Urothelium cell line (cell line): ENCODE measurements at regions not wholly inside any gene's neighbourhood (a gene's known extent, or its start where the extent isn't known, plus 50 kb on each side); places are given as distances from the start of the nearest gene placed in this dataset.
"Not testable (repeated sequence)": the region's sequence is repeated elsewhere in the genome, so short reads cannot be mapped to it uniquely, and the experiment has no call there.

ENCODE experiments used
- DNase-seq: peaks from one replicate; pipeline ENCODE4 v3.0.0; 2011; ENCODE audit warnings: low spot score, mixed read lengths
- FAIRE-seq: peaks from 2 replicates; lab custom pipeline; 2011; peaks lifted over from hg19 to GRCh38; lab: Jason Lieb, UNC

DNA sequence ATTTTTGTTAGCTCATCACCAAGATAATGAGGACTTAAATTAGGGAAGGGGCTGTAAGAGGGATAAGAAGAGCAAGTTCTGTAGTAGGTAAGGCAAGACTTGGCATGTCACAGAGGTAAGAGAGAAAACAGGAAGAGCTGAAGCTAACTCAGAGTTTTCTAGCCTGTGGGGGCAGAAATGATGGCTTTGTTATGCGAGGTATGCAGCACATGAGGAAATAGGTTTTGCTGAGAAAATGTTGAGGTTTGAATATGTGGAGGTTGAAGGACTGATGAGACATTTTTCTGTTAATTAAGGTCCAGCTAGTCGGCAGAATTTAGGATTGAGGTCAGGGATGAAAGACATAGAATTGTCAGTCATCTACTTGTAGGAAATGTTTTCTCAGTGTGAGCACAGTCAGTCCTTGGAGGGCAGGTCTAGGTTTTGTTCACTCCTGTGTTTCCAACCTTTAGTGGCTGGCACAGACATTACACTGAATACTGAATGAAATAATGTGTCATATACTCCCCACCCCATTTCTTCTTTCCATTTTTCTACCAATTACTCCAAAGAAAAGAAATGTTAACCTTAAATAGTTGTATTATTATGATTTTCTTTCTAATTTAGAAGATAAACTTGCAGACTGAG is 154.0 kb upstream of the AADAT start:
- DNase-seq: peak; percentile 12
- FAIRE-seq: no peak

GRCh38 chr4:170242471-170242870 is 152.7 kb upstream of the AADAT start:
- DNase-seq (no peak), FAIRE-seq (no peak)

- FAIRE-seq: no peak
- DNase-seq: no peak
Observed at GRCh38 chr4:170234800-170235199, 145.0 kb upstream of the AADAT start.

- DNase-seq (no peak), FAIRE-seq (no peak)
Observed at GRCh38 chr4:170231377-170231776, 141.6 kb upstream of the AADAT start.

DNA sequence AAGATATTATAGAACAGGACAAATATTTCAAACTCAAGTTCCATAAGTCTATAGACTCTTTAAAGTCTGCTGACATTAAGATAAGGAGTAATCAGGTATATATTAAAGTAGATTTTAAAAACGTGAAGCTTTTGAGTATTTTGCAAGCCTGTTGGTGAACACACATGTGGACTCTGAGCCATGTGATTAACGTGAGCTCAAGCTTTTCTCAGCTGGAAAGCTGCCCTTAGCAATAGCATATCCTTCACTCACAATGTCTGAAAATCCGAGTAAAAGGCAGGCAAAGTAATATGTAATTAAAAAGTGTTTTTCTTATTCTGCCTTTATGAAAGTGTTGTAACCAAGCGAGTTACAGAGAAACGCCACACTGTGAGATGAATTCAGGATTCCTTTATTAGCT is 140.5 kb upstream of the AADAT start:
- no peak for DNase-seq
- FAIRE-seq: no peak

DNA sequence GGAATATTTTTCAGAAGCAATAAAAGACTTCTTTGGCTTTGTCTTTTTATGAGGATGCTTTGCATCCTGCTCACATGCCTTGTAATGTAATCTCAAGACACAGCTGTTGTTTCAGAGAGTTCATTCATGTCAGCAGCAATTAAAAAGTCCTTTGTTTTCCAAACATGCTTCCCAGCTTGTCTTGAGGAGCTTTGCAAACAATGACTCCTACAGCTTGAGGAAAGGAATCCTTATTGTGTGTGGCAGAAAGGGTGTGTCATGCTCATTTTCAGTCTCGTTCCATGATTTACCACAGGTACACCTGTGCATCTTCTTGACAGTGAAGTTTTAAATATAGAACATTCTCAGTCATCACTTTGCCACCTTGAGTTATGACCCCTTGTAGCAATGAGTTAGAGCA is 139.2 kb upstream of the AADAT start:
- FAIRE-seq: no peak
- peak; percentile 8 for DNase-seq

DNA sequence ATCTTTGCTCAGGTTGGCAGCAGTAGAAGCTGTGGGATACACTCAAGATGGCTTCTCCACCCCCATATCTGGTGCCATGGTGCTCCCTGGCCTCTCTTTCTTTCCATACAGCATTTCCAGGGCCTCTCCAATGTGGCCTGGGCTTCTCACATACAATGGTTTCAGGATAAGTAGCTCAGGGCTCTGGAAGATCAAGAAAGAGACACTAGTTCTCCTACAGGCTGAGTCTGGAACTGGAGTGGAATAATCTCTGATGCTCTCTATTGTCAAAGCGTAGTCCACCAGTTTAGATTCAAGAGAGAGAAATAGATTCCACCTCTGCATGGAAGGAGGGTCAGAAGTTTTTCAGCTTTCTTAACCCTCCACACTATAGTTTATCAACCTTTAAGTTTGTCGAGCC is 138.2 kb upstream of the AADAT start:
- no peak for FAIRE-seq
- DNase-seq: no peak

DNA sequence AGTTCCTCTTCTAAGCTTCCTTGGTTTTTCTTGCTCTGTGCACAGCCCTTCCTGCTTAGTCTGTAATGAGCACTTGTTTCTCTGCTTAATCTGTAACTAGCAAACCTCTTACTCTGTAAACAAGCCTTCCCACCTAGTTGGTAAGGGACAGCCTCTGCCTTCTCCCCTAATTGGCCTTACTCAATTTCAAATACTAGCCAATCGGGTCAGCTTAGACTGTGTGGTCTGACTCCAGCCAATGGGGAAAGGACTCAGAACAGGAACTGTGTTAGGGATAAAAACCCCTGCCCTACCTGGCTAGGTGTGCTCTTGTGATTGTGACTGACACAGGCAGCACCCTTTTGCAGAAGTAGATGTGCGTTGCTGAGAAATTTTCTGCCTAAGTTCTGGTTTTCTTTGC is 136.5 kb upstream of the AADAT start:
- no peak for DNase-seq
- FAIRE-seq: no peak

DNA sequence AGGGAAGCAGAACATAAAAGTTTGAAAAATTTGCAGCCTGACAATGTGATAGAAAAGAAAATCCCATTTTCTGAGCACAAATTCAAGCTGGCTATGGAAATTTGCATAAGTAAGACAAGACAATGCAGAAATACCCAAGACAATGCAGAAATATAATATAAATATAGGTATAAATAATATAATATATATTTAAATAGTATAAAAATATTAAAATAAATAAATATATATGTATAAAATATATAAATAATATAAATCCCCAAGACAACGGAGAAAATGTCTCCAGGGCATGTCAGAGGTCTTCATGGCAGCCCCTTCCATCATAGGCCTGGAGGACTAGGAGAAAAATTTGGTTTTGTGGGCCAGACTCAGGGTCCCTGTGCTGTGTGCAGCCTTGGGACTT is 125.0 kb upstream of the AADAT start:
- FAIRE-seq: no peak

GRCh38 chr4:170214101-170214500 is 124.3 kb upstream of the AADAT start:
- DNase-seq (no peak), FAIRE-seq (no peak)

More for the DNA sequence above, 125.0 kb upstream of the AADAT start:
- DNase-seq: no peak

DNA sequence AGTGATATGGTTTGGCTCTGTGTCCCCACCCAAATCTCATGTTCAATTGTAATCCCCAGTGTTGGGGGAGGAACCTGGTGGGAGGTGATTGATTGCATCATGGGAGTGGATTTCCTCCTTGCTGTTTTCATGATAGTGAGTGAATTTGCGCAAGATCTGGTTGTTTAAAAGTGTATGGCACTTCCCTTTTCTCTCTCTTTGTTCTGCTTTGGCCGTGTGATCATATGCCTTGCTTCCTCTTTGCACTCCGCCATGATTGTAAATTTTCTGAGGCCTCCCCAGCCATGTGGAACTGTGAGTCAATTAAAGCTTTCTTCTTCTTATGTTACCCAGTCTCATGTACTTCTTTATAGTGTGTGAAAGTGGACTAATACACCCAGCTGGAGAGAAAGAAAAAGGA is 113.0 kb upstream of the AADAT start:
- no peak for FAIRE-seq
- no peak for DNase-seq

DNA sequence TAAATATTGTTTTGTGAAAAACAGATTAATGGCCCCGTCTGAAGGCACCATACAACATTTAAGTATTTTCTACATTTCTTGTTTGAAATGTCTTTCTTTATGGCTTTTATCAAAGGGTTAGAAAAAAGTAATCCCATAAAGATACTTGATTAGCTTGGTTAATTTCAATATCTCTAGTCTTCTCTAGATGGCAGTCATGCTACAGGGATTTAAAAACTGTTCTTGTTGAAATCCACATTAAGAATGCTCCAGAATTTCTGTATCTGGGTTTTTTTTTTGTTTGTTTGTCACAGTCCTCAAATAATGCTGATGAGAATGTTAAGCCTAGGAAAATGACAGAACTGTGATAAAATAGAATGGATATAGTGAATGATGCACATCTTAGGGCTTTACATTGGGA is 109.0 kb upstream of the AADAT start:
- DNase-seq: peak; percentile 9
- FAIRE-seq: no peak

- DNase-seq, FAIRE-seq: not testable (repeated sequence)
Observed at GRCh38 chr4:170194794-170195193, 105.0 kb upstream of the AADAT start.

GRCh38 chr4:170193496-170193895 is 103.7 kb upstream of the AADAT start:
- no peak for FAIRE-seq
- no peak for DNase-seq

GRCh38 chr4:170190265-170190664 is 100.5 kb upstream of the AADAT start:
- FAIRE-seq (no peak), DNase-seq (no peak)

GRCh38 chr4:170170861-170171260 is 81.1 kb upstream of the AADAT start:
- no peak for FAIRE-seq
- DNase-seq: no peak

- DNase-seq (no peak), FAIRE-seq (no peak)
Observed at GRCh38 chr4:170169699-170170098, 79.9 kb upstream of the AADAT start.

DNA sequence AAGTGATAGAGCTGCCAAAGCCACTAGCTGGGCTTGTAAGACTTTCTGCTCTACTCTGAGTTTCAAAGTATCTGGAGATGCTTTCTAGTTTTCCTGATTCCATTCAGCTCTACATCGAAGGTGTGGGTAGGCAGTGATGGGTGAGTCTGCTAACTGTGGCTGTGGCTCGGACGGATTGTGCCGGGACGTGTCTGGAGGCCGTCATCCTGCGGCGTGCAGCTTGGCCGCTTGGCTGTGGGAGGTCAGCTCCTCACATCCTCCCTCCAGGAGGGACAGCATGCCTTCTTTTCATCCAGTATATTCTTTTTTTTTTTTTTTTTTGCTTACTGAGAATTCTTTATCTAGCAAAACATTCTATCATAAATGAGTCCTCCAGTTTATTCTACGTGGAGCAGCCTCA is 77.9 kb upstream of the AADAT start:
- FAIRE-seq (no peak), DNase-seq (no peak)

- not testable (repeated sequence) for DNase-seq, FAIRE-seq
Observed at GRCh38 chr4:170166193-170166592, 76.4 kb upstream of the AADAT start.

GRCh38 chr4:170162416-170162815 is 72.7 kb upstream of the AADAT start:
- DNase-seq: no peak
- FAIRE-seq: no peak

DNA sequence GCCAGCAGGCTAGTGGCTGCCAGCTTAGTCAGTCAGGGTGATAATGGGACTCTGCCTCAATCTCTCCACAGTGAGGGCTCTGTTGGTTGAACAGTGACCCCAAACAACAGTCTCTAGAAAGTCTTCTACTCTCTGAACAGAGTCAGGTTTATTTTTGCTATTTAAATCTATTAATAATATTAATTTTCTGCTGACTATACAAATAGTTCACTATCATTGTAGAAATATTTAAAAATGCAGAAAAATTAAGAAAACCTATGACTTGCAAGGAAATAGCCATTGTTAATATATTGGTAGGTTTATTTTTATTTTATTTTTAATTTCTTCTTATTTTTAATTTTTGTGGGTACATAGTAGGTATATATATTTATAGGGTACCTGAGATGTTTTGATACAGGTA is 67.9 kb upstream of the AADAT start:
- DNase-seq (no peak), FAIRE-seq (no peak)

DNA sequence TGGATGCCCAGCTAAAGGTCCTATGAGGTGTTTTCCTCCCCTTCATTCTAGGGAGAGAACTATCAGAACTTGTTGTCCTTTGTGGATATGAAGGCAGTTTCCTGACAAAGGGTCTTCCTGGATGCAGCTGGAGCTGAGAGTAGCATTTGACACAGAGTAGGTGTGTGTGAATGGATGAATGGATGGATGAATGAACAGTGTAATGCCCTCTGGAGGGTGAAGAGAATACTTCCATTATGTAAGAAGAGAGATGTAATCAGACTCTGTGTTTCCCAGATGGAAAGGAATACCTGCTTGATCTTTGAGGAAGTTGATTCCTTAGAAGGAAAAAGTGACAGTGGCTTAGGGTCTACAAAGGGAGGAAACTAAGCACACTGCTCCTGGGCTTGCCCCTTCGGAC is 55.4 kb upstream of the AADAT start:
- DNase-seq (no peak), FAIRE-seq (no peak)

GRCh38 chr4:170139764-170140163 is 50.0 kb upstream of the AADAT start:
- FAIRE-seq (peak; percentile 74), DNase-seq (peak; percentile 21)
